Large intestine (tissue), 3 donors: ENCODE measurements at regions not wholly inside any gene's neighbourhood (a gene's known extent, or its start where the extent isn't known, plus 50 kb on each side); places are given as distances from the start of the nearest gene placed in this dataset.

Source experiments
- DNase-seq, 2 donors: peaks; one replicate each; pipeline versions ENCODE4 v3.0.0 to v3.0.0-alpha.2; 2013
- H3K27ac ChIP-seq: one replicate; pipeline ENCODE4 v1.5.1; 2013; ENCODE audit warnings: low read length
- H3K27me3 ChIP-seq: 2 replicates; pipeline ENCODE4 v1.6.1; 2013; ENCODE audit warnings: low read length; ENCODE audit not compliant: control insufficient read depth, insufficient read depth
- H3K36me3 ChIP-seq: 2 replicates; pipeline ENCODE4 v1.6.1; 2013; ENCODE audit warnings: low read length; ENCODE audit not compliant: control insufficient read depth, insufficient read depth
- H3K4me1 ChIP-seq: one replicate; pipeline ENCODE4 v1.6.1; 2013; ENCODE audit warnings: low read length; ENCODE audit not compliant: control insufficient read depth, insufficient read depth
- H3K4me3 ChIP-seq: one replicate; pipeline ENCODE4 v1.5.1; 2013; ENCODE audit warnings: low read length
- H3K9me3 ChIP-seq: one replicate; pipeline ENCODE4 v1.6.1; 2013; ENCODE audit warnings: mild to moderate bottlenecking, low read depth, low read length, moderate library complexity; ENCODE audit not compliant: control insufficient read depth
- WGBS: methylation state at CpG from one replicate; pipeline ENCODE4 v1.1.5; 2013; ENCODE audit warnings: low lambda C conversion rate; ENCODE audit not compliant: insufficient coverage; 5-methylcytosine and 5-hydroxymethylcytosine counted together

GRCh38 chr10:55353414-55353813, 552.4 kb upstream of the PCDH15 start:
- no peaks in the 10 kb centered on the region for H3K36me3 ChIP-seq
- H3K9me3 ChIP-seq = no peaks in the 10 kb centered on the region
- no peaks in the 10 kb centered on the region for H3K4me1 ChIP-seq
- H3K27me3 ChIP-seq = no peaks in the 10 kb centered on the region
- DNase-seq = no peak
- H3K4me3 ChIP-seq = no peak overlapping the region
- no peak overlapping the region for H3K27ac ChIP-seq
- WGBS = no CpG with 5 or more reads among the region's 1 CpG

DNA sequence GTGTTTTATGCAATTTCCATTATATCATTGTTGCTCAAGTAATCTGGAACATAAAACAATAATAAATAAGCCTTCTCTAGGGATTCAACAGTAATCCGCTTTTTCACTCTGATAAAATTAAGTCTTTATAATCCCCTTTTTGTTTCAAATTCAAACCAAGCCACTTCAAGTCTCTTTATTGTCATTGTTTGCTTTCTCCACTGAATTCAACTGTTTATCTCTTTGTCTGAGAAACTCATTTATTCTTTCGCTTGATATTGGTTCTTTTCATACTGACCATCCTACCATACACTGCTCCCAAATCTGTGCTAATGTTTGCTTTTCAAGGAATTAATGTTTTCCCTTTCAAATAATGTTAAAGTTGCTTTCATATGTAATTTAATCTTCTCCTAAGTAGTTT, 550.4 kb upstream of the PCDH15 start:
- Histone ChIP-seq H3K36me3 (no peaks in the 10 kb centered on the region), H3K4me1 (no peaks in the 10 kb centered on the region), H3K27ac (no peak overlapping the region), H3K9me3 (no peaks in the 10 kb centered on the region), H3K27me3 (no peaks in the 10 kb centered on the region), H3K4me3 (no peak overlapping the region)
- DNase-seq = no peak
- 85% methylated on average over 2 of the region's 2 CpGs for WGBS

DNA sequence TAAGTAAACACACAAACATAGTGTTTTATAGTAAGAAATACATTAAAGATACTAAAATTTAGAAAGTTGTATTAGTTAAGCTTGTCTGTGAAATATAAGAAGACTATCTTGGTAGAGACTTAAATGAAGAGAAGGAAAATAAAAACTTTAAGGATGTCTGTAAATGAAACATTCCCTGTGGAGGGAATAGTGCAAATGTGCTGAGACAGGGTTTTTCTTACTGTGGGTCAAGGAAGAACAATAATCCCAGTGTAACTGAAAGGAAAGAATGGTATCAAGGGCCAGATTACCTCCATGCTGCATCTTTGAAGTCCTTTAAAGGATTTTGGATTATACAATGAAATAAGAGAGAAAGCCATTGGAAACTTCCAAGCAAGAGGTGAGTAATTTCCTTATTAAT, 547.5 kb upstream of the PCDH15 start:
- H3K4me1 ChIP-seq = no peaks in the 10 kb centered on the region
- H3K9me3 ChIP-seq = no peaks in the 10 kb centered on the region
- H3K27me3 ChIP-seq = no peaks in the 10 kb centered on the region
- no peaks in the 10 kb centered on the region for H3K36me3 ChIP-seq
- H3K27ac ChIP-seq = no peak overlapping the region
- no peak for DNase-seq
- H3K4me3 ChIP-seq = no peak overlapping the region

- H3K4me1 ChIP-seq = no peaks in the 10 kb centered on the region
- WGBS = no CpG with 5 or more reads among the region's 1 CpG
- H3K27me3 ChIP-seq = no peaks in the 10 kb centered on the region
- H3K27ac ChIP-seq = no peak overlapping the region
- DNase-seq = no peak
- H3K9me3 ChIP-seq = no peaks in the 10 kb centered on the region
- H3K4me3 ChIP-seq = no peak overlapping the region
- H3K36me3 ChIP-seq = no peaks in the 10 kb centered on the region
These were observed 529.5 kb upstream of the PCDH15 start for GRCh38 chr10:55330486-55330885.

- no peak for DNase-seq
- Histone ChIP-seq H3K27ac (no peak overlapping the region), H3K4me1 (no peaks in the 10 kb centered on the region), H3K27me3 (no peaks in the 10 kb centered on the region), H3K9me3 (no peaks in the 10 kb centered on the region), H3K4me3 (no peak overlapping the region), H3K36me3 (no peaks in the 10 kb centered on the region)
These were observed 528.8 kb upstream of the PCDH15 start for GRCh38 chr10:55329796-55330195.

DNA sequence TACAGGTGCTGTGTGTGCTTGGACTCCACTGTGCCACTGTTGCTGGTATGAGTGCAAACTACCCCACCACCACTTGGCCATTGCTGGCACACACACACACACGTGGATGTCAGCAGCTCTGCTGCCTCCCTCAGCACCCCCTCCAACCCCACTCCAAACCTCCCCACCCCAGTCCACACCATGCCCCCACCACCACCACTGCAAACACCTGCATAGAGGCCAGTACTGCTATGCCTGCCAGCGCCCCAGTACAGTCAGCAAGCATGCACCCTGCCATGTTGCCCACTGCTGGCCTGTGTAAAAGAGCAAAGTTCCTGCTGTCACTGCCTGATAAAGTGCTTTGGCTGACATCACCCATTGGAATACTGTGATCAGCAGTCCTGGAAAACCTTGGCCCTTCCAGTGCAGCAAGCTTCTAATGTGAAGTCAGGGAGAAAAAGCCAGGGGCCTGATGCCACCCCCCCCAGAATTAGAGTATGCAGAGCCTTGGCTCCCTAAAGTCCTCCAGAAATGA, 519.2 kb upstream of the PCDH15 start:
- H3K27ac ChIP-seq = no peak overlapping the region
- no peak overlapping the region for H3K4me3 ChIP-seq
- no peaks in the 10 kb centered on the region for H3K9me3 ChIP-seq
- no peak for DNase-seq
- H3K36me3 ChIP-seq = no peaks in the 10 kb centered on the region
- no peaks in the 10 kb centered on the region for H3K27me3 ChIP-seq
- no peaks in the 10 kb centered on the region for H3K4me1 ChIP-seq
- no CpG with 5 or more reads among the region's 2 CpGs for WGBS

DNA sequence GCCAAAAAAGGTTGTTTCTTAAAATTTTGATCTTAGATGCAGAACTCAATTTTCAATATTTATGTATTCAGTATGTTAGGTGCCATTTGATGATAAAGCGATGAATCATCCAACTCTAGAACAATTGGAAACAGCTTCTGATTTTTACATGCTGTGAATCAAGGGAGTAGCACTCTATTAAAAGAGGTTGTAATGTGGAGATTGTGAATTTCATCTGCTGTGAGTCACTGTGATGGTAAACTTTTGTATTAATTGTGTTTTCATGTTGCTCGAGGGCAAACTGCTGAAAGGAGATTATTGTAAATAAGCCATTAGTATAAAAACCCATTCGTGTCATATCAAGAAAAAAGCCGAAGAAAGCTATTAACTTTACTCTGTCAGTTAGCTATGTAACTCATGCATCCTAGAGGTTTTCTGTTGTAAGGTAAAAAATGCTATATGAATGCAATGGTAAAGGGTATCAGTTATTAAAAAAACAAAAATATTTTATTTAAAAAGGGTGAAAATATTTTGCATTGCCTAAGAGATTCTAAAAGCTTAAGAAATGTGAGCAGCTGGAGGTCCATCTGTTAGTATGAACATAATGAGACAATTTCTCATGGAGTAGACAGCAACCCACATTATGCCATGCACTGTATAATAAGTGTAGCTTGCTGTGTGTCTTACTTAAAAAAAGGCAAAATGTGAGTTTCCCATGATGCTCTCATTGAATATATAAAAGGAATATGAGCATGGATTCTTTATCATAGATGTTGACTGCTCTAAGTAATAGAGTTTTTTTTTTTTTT, 511.0 kb upstream of the PCDH15 start:
- Histone ChIP-seq H3K9me3 (no peaks in the 10 kb centered on the region), H3K4me3 (no peak overlapping the region), H3K27ac (no peak overlapping the region), H3K4me1 (no peaks in the 10 kb centered on the region), H3K36me3 (no peaks in the 10 kb centered on the region), H3K27me3 (no peaks in the 10 kb centered on the region)
- 70% methylated on average over 2 of the region's 4 CpGs for WGBS
- DNase-seq = no peak

- DNase-seq = no peak
- H3K9me3 ChIP-seq = no peaks in the 10 kb centered on the region
- no peaks in the 10 kb centered on the region for H3K36me3 ChIP-seq
- whole genome bisulfite sequencing = 100% methylated on average over 1 of the region's 1 CpG
- H3K27ac ChIP-seq = no peak overlapping the region
- no peak overlapping the region for H3K4me3 ChIP-seq
- no peaks in the 10 kb centered on the region for H3K4me1 ChIP-seq
- no peaks in the 10 kb centered on the region for H3K27me3 ChIP-seq
These were observed 509.1 kb upstream of the PCDH15 start for GRCh38 chr10:55310143-55310542.

- H3K4me1 ChIP-seq = no peaks in the 10 kb centered on the region
- no peaks in the 10 kb centered on the region for H3K36me3 ChIP-seq
- DNase-seq = no peak
- no peaks in the 10 kb centered on the region for H3K9me3 ChIP-seq
- H3K27ac ChIP-seq = no peak overlapping the region
- no peak overlapping the region for H3K4me3 ChIP-seq
- no peaks in the 10 kb centered on the region for H3K27me3 ChIP-seq
These were observed 504.3 kb upstream of the PCDH15 start for GRCh38 chr10:55305285-55305684.

GRCh38 chr10:55287346-55287745, 486.3 kb upstream of the PCDH15 start:
- Histone ChIP-seq H3K4me3 (no peak overlapping the region), H3K4me1 (no peaks in the 10 kb centered on the region), H3K9me3 (no peaks in the 10 kb centered on the region), H3K27me3 (no peaks in the 10 kb centered on the region), H3K36me3 (no peaks in the 10 kb centered on the region), H3K27ac (no peak overlapping the region)
- 75% methylated on average over 2 of the region's 2 CpGs for WGBS
- DNase-seq = no peak

GRCh38 chr10:55283031-55283430, 482.0 kb upstream of the PCDH15 start:
- Histone ChIP-seq H3K27me3 (no peaks in the 10 kb centered on the region), H3K4me1 (no peaks in the 10 kb centered on the region), H3K27ac (no peak overlapping the region), H3K9me3 (no peaks in the 10 kb centered on the region), H3K36me3 (no peaks in the 10 kb centered on the region), H3K4me3 (no peak overlapping the region)
- DNase-seq = no peak
- no CpG with 5 or more reads among the region's 5 CpGs for WGBS
